ACHN (cell line): ENCODE measurements at regions not wholly inside any gene's neighbourhood (a gene's known extent, or its start where the extent isn't known, plus 50 kb on each side); places are given as distances from the start of the nearest gene placed in this dataset.

Source experiments
- DNase-seq: peaks from one replicate; pipeline ENCODE4 v3.0.0-alpha.2; 2015
- in situ Hi-C: cut with HindIII; loops from 2 replicates; pipeline ENCODE4 v1.10.0; 2017; ENCODE audit warnings: low sequenced_read_pairs, low pct_ligation_motif_present, low pct_unique_long_range_greater_than_20kb

GRCh38 chr16:63057341-63057740 lies 1021.1 kb upstream of the CDH8 start:
- no peak for DNase-seq
- in situ Hi-C loops: no loop called here

- no peak for DNase-seq
- in situ Hi-C loops: no loop called here
Measured at GRCh38 chr16:63050391-63050790, 1014.2 kb upstream of the CDH8 start.

- in situ Hi-C loops: no loop called here
- DNase-seq: no peak
Measured at GRCh38 chr16:63038397-63039106, 1002.3 kb upstream of the CDH8 start.

GRCh38 chr16:63037761-63038396 lies 1001.6 kb upstream of the CDH8 start:
- DNase-seq: no peak
- in situ Hi-C loops: no loop called here

- no peak for DNase-seq
- in situ Hi-C loops: no loop called here
Measured at GRCh38 chr16:63018581-63019223, 982.5 kb upstream of the CDH8 start.

GRCh38 chr16:63008688-63009087 lies 972.5 kb upstream of the CDH8 start:
- in situ Hi-C loops: no loop called here
- no peak for DNase-seq

GRCh38 chr16:63005356-63005755 lies 969.1 kb upstream of the CDH8 start:
- in situ Hi-C loops: no loop called here
- no peak for DNase-seq

GRCh38 chr16:62989480-62989879 lies 953.2 kb upstream of the CDH8 start:
- in situ Hi-C loops: no loop called here
- no peak for DNase-seq

- in situ Hi-C loops: no loop called here
- no peak for DNase-seq
Measured at GRCh38 chr16:62985722-62986121, 949.5 kb upstream of the CDH8 start.

- in situ Hi-C loops: no loop called here
- no peak for DNase-seq
Measured at GRCh38 chr16:62978451-62978850, 942.2 kb upstream of the CDH8 start.

- in situ Hi-C loops: no loop called here
- DNase-seq: no peak
Measured at GRCh38 chr16:62977876-62978275, 941.6 kb upstream of the CDH8 start.

GRCh38 chr16:62974424-62974823 lies 938.2 kb upstream of the CDH8 start:
- no peak for DNase-seq
- in situ Hi-C loops: no loop called here

- no peak for DNase-seq
- in situ Hi-C loops: no loop called here
Measured at GRCh38 chr16:62970851-62971250, 934.6 kb upstream of the CDH8 start.

GRCh38 chr16:62969711-62970318 lies 933.6 kb upstream of the CDH8 start:
- in situ Hi-C loops: no loop called here
- DNase-seq: no peak

- no peak for DNase-seq
- in situ Hi-C loops: no loop called here
Measured at GRCh38 chr16:62967611-62968010, 931.4 kb upstream of the CDH8 start.

- DNase-seq: no peak
- in situ Hi-C loops: no loop called here
Measured at GRCh38 chr16:62967163-62967562, 930.9 kb upstream of the CDH8 start.

GRCh38 chr16:62966626-62967025 lies 930.4 kb upstream of the CDH8 start:
- in situ Hi-C loops: no loop called here

GRCh38 chr16:62965831-62966230 lies 929.6 kb upstream of the CDH8 start:
- DNase-seq: no peak

More at GRCh38 chr16:62966626-62967025, 930.4 kb upstream of the CDH8 start:
- no peak for DNase-seq

GRCh38 chr16:62963846-62964245 lies 927.6 kb upstream of the CDH8 start:
- DNase-seq: no peak
- in situ Hi-C loops: no loop called here

More at GRCh38 chr16:62965831-62966230, 929.6 kb upstream of the CDH8 start:
- in situ Hi-C loops: no loop called here

GRCh38 chr16:62955033-62955349 lies 918.8 kb upstream of the CDH8 start:
- in situ Hi-C loops: no loop called here
- DNase-seq: no peak
